ENCODE measurements at regions not wholly inside any gene's neighbourhood (a gene's known extent, or its start where the extent isn't known, plus 50 kb on each side); places are given as distances from the start of the nearest gene placed in this dataset.
A peak's percentile ranks its signal among the peaks of the same experiment; 100 is the strongest.

- DNase-seq (ENCODE audit: low spot score): no peak
- no peaks in the 10 kb centered on the region for H3K9me3 ChIP-seq (ENCODE audit: low read depth)
- H3K4me1 ChIP-seq (ENCODE audit: insufficient read depth): no peaks in the 10 kb centered on the region
- WGBS (ENCODE audit: low lambda C conversion rate, missing lambda C conversion rate): 39% methylated on average over 6 of the region's 6 CpGs
- no peak overlapping the region for H3K4me3 ChIP-seq
- H4K20me1 ChIP-seq (ENCODE audit: insufficient read depth, poor library complexity, severe bottlenecking): no peaks in the 10 kb centered on the region
- H3K9me2 ChIP-seq (replicated peaks; ENCODE audit: insufficient read depth): no peaks in the 10 kb centered on the region
- H3K4me2 ChIP-seq: no peak overlapping the region
- no peak overlapping the region for H3K27ac ChIP-seq
- H3K36me3 ChIP-seq (replicated peaks; ENCODE audit: insufficient read depth, low read depth): no peaks in the 10 kb centered on the region
- H3K27me3 ChIP-seq: no peaks in the 10 kb centered on the region
- TF ChIP-seq EZH2 (IDR thresholded peaks at IDR 0.05; ENCODE audit: borderline replicate concordance) (no peak), CTCF (IDR thresholded peaks at IDR 0.05; ENCODE audit: poor library complexity) (no peak), EZH2phosphoT487 (IDR thresholded peaks at IDR 0.05; ENCODE audit: low read depth, severe bottlenecking, unreplicated experiment) (no peak)
- H3K79me2 ChIP-seq: no peaks in the 10 kb centered on the region
- H2AFZ ChIP-seq: no peak overlapping the region
Measured at GRCh38 chr3:35932995-35933394, 293.7 kb downstream of the ARPP21 start.

GRCh38 chr3:35936571-35936970 lies 297.2 kb downstream of the ARPP21 start:
- Histone ChIP-seq H3K4me2 (no peak overlapping the region), H3K9me3 (ENCODE audit: low read depth) (no peaks in the 10 kb centered on the region), H3K9me2 (replicated peaks; ENCODE audit: insufficient read depth) (no peaks in the 10 kb centered on the region), H3K27me3 (no peaks in the 10 kb centered on the region), H3K4me3 (no peak overlapping the region), H3K79me2 (no peaks in the 10 kb centered on the region), H2AFZ (no peak overlapping the region), H3K27ac (no peak overlapping the region), H3K4me1 (ENCODE audit: insufficient read depth) (no peaks in the 10 kb centered on the region), H4K20me1 (ENCODE audit: insufficient read depth, poor library complexity, severe bottlenecking) (no peaks in the 10 kb centered on the region), H3K36me3 (replicated peaks; ENCODE audit: insufficient read depth, low read depth) (no peaks in the 10 kb centered on the region)
- DNase-seq (ENCODE audit: low spot score): no peak
- no peak for TF ChIP-seq EZH2 (IDR thresholded peaks at IDR 0.05; ENCODE audit: borderline replicate concordance)
- TF ChIP-seq EZH2phosphoT487 (IDR thresholded peaks at IDR 0.05; ENCODE audit: low read depth, severe bottlenecking, unreplicated experiment): no peak
- TF ChIP-seq CTCF (IDR thresholded peaks at IDR 0.05; ENCODE audit: poor library complexity): no peak

- peak; percentile 49 for DNase-seq (ENCODE audit: low spot score)
- Histone ChIP-seq H2AFZ (no peak overlapping the region), H3K4me1 (ENCODE audit: insufficient read depth) (peaks cover 18% of the 10 kb centered on the region), H3K27ac (peak overlapping the region; percentile 77), H3K36me3 (replicated peaks; ENCODE audit: insufficient read depth, low read depth) (no peaks in the 10 kb centered on the region), H3K9me2 (replicated peaks; ENCODE audit: insufficient read depth) (no peaks in the 10 kb centered on the region), H3K4me3 (no peak overlapping the region), H3K9me3 (ENCODE audit: low read depth) (no peaks in the 10 kb centered on the region), H4K20me1 (ENCODE audit: insufficient read depth, poor library complexity, severe bottlenecking) (no peaks in the 10 kb centered on the region), H3K79me2 (no peaks in the 10 kb centered on the region), H3K27me3 (no peaks in the 10 kb centered on the region), H3K4me2 (no peak overlapping the region)
- TF ChIP-seq EZH2 (IDR thresholded peaks at IDR 0.05; ENCODE audit: borderline replicate concordance): no peak
- no peak for TF ChIP-seq CTCF (IDR thresholded peaks at IDR 0.05; ENCODE audit: poor library complexity)
- TF ChIP-seq EZH2phosphoT487 (IDR thresholded peaks at IDR 0.05; ENCODE audit: low read depth, severe bottlenecking, unreplicated experiment): no peak
- 55% methylated on average over 2 of the region's 2 CpGs for WGBS (ENCODE audit: low lambda C conversion rate, missing lambda C conversion rate)
Measured at GRCh38 chr3:35944926-35945710, 305.8 kb downstream of the ARPP21 start.

Data from hepatocyte (in vitro differentiated cells).